Mesenchymal stem cell (in vitro differentiated cells and primary cell): ENCODE measurements at regions not wholly inside any gene's neighbourhood (a gene's known extent, or its start where the extent isn't known, plus 50 kb on each side); places are given as distances from the start of the nearest gene placed in this dataset.

Source experiments
- DNase-seq: peaks from one replicate; pipeline ENCODE4 v3.0.0-alpha.2; 2013
- H2AFZ ChIP-seq: one replicate; pipeline ENCODE4 v1.6.1; 2013; ENCODE audit warnings: low read depth, mild to moderate bottlenecking, control low read depth, inconsistent platforms, low read length, moderate library complexity
- H2AK5ac ChIP-seq: 2 replicates; pipeline ENCODE4 v1.6.1; 2013; ENCODE audit warnings: low read length, moderate library complexity, mild to moderate bottlenecking, inconsistent platforms; ENCODE audit not compliant: severe bottlenecking
- H2BK120ac ChIP-seq: one replicate; pipeline ENCODE4 v1.6.1; 2013; ENCODE audit warnings: low read depth, mild to moderate bottlenecking, inconsistent platforms, low read length, moderate library complexity
- H2BK12ac ChIP-seq, 2 experiments: one replicate each; pipeline ENCODE4 v1.6.1; 2013; ENCODE audit warnings: inconsistent platforms in 2 of 2, low read length in 2 of 2, mild to moderate bottlenecking in 2 of 2, moderate library complexity in 2 of 2, control low read depth in 1 of 2
- H2BK15ac ChIP-seq: one replicate; pipeline ENCODE4 v1.6.1; 2013; ENCODE audit warnings: mild to moderate bottlenecking, low read depth, inconsistent platforms; ENCODE audit not compliant: poor library complexity, severe bottlenecking
- H2BK5ac ChIP-seq: 2 replicates; pipeline ENCODE4 v1.6.1; 2013; ENCODE audit warnings: low read depth, mild to moderate bottlenecking, low read length, control low read depth, inconsistent platforms; ENCODE audit not compliant: poor library complexity, severe bottlenecking
- H3K14ac ChIP-seq, 2 experiments: one replicate each; pipeline ENCODE4 v1.6.1; 2013; ENCODE audit warnings: inconsistent platforms in 2 of 2, low read length in 2 of 2, control low read depth in 1 of 2, mild to moderate bottlenecking in 1 of 2, moderate library complexity in 1 of 2
- H3K18ac ChIP-seq, 2 experiments: one replicate each; pipeline ENCODE4 v1.6.1; 2013; ENCODE audit warnings: inconsistent platforms in 2 of 2, low read length in 2 of 2, control low read depth in 1 of 2, low read depth in 1 of 2, mild to moderate bottlenecking in 1 of 2
- H3K23ac ChIP-seq, 2 experiments: one replicate each; pipeline ENCODE4 v1.6.1; 2013; ENCODE audit warnings: inconsistent platforms in 2 of 2, low read length in 2 of 2, mild to moderate bottlenecking in 2 of 2, moderate library complexity in 2 of 2, control low read depth in 1 of 2
- H3K27ac ChIP-seq: 2 replicates; pipeline ENCODE4 v1.5.1; 2013; ENCODE audit warnings: mild to moderate bottlenecking, moderate library complexity, low read length, control low read depth, inconsistent platforms; ENCODE audit not compliant: poor library complexity, severe bottlenecking
- H3K27me3 ChIP-seq, 2 experiments: 2 replicates each; pipeline versions ENCODE4 v1.6.1 to v1.7.0; 2013; ENCODE audit warnings: low read length in 2 of 2, mild to moderate bottlenecking in 2 of 2, moderate library complexity in 2 of 2, control low read depth in 1 of 2, inconsistent platforms in 1 of 2; ENCODE audit not compliant: control insufficient read depth in 1 of 2, insufficient read depth in 1 of 2
- H3K36me3 ChIP-seq, 2 experiments: 2 replicates each; pipeline versions ENCODE4 v1.6.1 to v1.7.0; 2013; ENCODE audit warnings: low read length in 2 of 2, control low read depth in 1 of 2, inconsistent platforms in 1 of 2, low read depth in 1 of 2, mild to moderate bottlenecking in 1 of 2; ENCODE audit not compliant: insufficient read depth in 2 of 2, control insufficient read depth in 1 of 2
- H3K4ac ChIP-seq, 2 experiments: one replicate each; pipeline ENCODE4 v1.6.1; 2013; ENCODE audit warnings: inconsistent platforms in 2 of 2, low read length in 2 of 2, mild to moderate bottlenecking in 2 of 2, moderate library complexity in 2 of 2, control low read depth in 1 of 2, low read depth in 1 of 2
- H3K4me1 ChIP-seq: 2 replicates; pipeline ENCODE4 v1.6.1; 2013; ENCODE audit warnings: low read depth, low read length, control low read depth; ENCODE audit not compliant: control insufficient read depth, insufficient read depth
- H3K4me2 ChIP-seq: 2 replicates; pipeline ENCODE4 v1.6.1; 2013; ENCODE audit warnings: low read length, mild to moderate bottlenecking, inconsistent platforms; ENCODE audit not compliant: poor library complexity, severe bottlenecking
- H3K4me3 ChIP-seq, 2 experiments: 2 replicates each; pipeline versions ENCODE4 v1.5.1 to v1.7.0; 2013; ENCODE audit warnings: low read length in 2 of 2, mild to moderate bottlenecking in 2 of 2, control low read depth in 1 of 2, low read depth in 1 of 2; ENCODE audit not compliant: insufficient read depth in 1 of 2
- H3K79me1 ChIP-seq: replicated peaks from 2 replicates; pipeline ENCODE4 v1.6.1; 2013; ENCODE audit warnings: mild to moderate bottlenecking, control low read depth, low read length, inconsistent platforms; ENCODE audit not compliant: poor library complexity, severe bottlenecking
- H3K9ac ChIP-seq: 2 replicates; pipeline ENCODE4 v1.7.0; 2013; ENCODE audit warnings: mild to moderate bottlenecking, low read length, moderate library complexity
- H3K9me3 ChIP-seq: 2 replicates; pipeline ENCODE4 v1.7.0; 2013; ENCODE audit warnings: mild to moderate bottlenecking, low read length; ENCODE audit not compliant: control insufficient read depth
- H4K8ac ChIP-seq: one replicate; pipeline ENCODE4 v1.6.1; 2013; ENCODE audit warnings: inconsistent platforms, mild to moderate bottlenecking, low read length, moderate library complexity
- H4K91ac ChIP-seq: one replicate; pipeline ENCODE4 v1.6.1; 2013; ENCODE audit warnings: mild to moderate bottlenecking, low read length, inconsistent platforms
- WGBS: methylation state at CpG from one replicate; pipeline ENCODE4 v1.1.7; 2013; ENCODE audit warnings: mixed read lengths; 5-methylcytosine and 5-hydroxymethylcytosine counted together

GRCh38 chr5:5040712-5041111, 99.4 kb upstream of the ADAMTS16 start:
- no peak overlapping the region for H3K18ac ChIP-seq
- peaks cover 10% of the 10 kb centered on the region for H3K9me3 ChIP-seq
- no peak for DNase-seq
- peaks cover 0 to 18% of the 10 kb centered on the region in 2 experiments for H3K27me3 ChIP-seq
- no peak overlapping the region for H3K27ac ChIP-seq
- WGBS: 65% methylated on average over 3 of the region's 3 CpGs
- no peak overlapping the region for H3K4ac ChIP-seq
- H4K91ac ChIP-seq: no peak overlapping the region
- H3K36me3 ChIP-seq: no peaks in the 10 kb centered on the region
- no peaks in the 10 kb centered on the region for H3K4me1 ChIP-seq
- H3K4me3 ChIP-seq: no peak overlapping the region
- no peak overlapping the region for H3K4me2 ChIP-seq
- no peak overlapping the region for H2AK5ac ChIP-seq
- H2AFZ ChIP-seq: no peak overlapping the region
- H3K23ac ChIP-seq: no peak overlapping the region
- H3K14ac ChIP-seq: no peak overlapping the region
- no peak overlapping the region for H2BK5ac ChIP-seq
- H2BK120ac ChIP-seq: no peak overlapping the region
- no peak overlapping the region for H2BK15ac ChIP-seq
- H3K79me1 ChIP-seq: no peaks in the 10 kb centered on the region
- no peak overlapping the region for H4K8ac ChIP-seq
- H3K9ac ChIP-seq: no peak overlapping the region
- H2BK12ac ChIP-seq: no peak overlapping the region

GRCh38 chr5:5042806-5043205, 97.3 kb upstream of the ADAMTS16 start:
- Histone ChIP-seq H2BK15ac (no peak overlapping the region), H3K4me3 (no peak overlapping the region), H3K4me1 (no peaks in the 10 kb centered on the region), H3K4ac (no peak overlapping the region), H4K8ac (no peak overlapping the region), H2AK5ac (no peak overlapping the region), H2AFZ (no peak overlapping the region), H4K91ac (no peak overlapping the region), H3K27me3 (peaks cover 0 to 17% of the 10 kb centered on the region in 2 experiments), H3K9me3 (peaks cover 7% of the 10 kb centered on the region), H3K14ac (no peak overlapping the region), H2BK120ac (no peak overlapping the region), H2BK12ac (no peak overlapping the region), H3K9ac (no peak overlapping the region), H3K23ac (no peak overlapping the region), H2BK5ac (no peak overlapping the region), H3K4me2 (no peak overlapping the region), H3K36me3 (no peaks in the 10 kb centered on the region), H3K27ac (no peak overlapping the region), H3K18ac (no peak overlapping the region), H3K79me1 (no peaks in the 10 kb centered on the region)
- DNase-seq: no peak

GRCh38 chr5:5043346-5043745, 96.8 kb upstream of the ADAMTS16 start:
- Histone ChIP-seq H3K27me3 (peaks cover 0 to 19% of the 10 kb centered on the region in 2 experiments), H3K36me3 (no peaks in the 10 kb centered on the region), H3K18ac (no peak overlapping the region), H2BK15ac (no peak overlapping the region), H4K91ac (no peak overlapping the region), H3K9me3 (peaks cover 6% of the 10 kb centered on the region), H2BK12ac (no peak overlapping the region), H2BK120ac (no peak overlapping the region), H3K4me3 (no peak overlapping the region), H3K23ac (no peak overlapping the region), H3K9ac (no peak overlapping the region), H4K8ac (no peak overlapping the region), H3K14ac (no peak overlapping the region), H3K27ac (no peak overlapping the region), H3K79me1 (no peaks in the 10 kb centered on the region), H2AK5ac (no peak overlapping the region), H3K4me1 (no peaks in the 10 kb centered on the region), H3K4me2 (no peak overlapping the region), H2BK5ac (no peak overlapping the region), H2AFZ (no peak overlapping the region), H3K4ac (no peak overlapping the region)
- WGBS: 20% methylated on average over 1 of the region's 2 CpGs
- no peak for DNase-seq

- no peak overlapping the region for H3K27ac ChIP-seq
- no peak for DNase-seq
- no peak overlapping the region for H3K4ac ChIP-seq
- peaks cover 0 to 22% of the 10 kb centered on the region in 2 experiments for H3K27me3 ChIP-seq
- H3K9me3 ChIP-seq: no peaks in the 10 kb centered on the region
- no peak overlapping the region for H4K8ac ChIP-seq
- H4K91ac ChIP-seq: no peak overlapping the region
- H3K4me1 ChIP-seq: no peaks in the 10 kb centered on the region
- no peak overlapping the region for H2BK12ac ChIP-seq
- no peak overlapping the region for H3K4me2 ChIP-seq
- no peak overlapping the region for H2BK15ac ChIP-seq
- no peaks in the 10 kb centered on the region for H3K79me1 ChIP-seq
- no peak overlapping the region for H3K18ac ChIP-seq
- no peak overlapping the region for H3K23ac ChIP-seq
- H2BK120ac ChIP-seq: no peak overlapping the region
- no peak overlapping the region for H3K14ac ChIP-seq
- no peaks in the 10 kb centered on the region for H3K36me3 ChIP-seq
- H2AFZ ChIP-seq: no peak overlapping the region
- H2AK5ac ChIP-seq: no peak overlapping the region
- no peak overlapping the region for H2BK5ac ChIP-seq
- WGBS: 70% methylated on average over 2 of the region's 3 CpGs
- no peak overlapping the region for H3K9ac ChIP-seq
- H3K4me3 ChIP-seq: no peak overlapping the region
These were observed 95.8 kb upstream of the ADAMTS16 start for GRCh38 chr5:5044247-5044840.
